HG03097 (cell line): ENCODE measurements at regions not wholly inside any gene's neighbourhood (a gene's known extent, or its start where the extent isn't known, plus 50 kb on each side); places are given as distances from the start of the nearest gene placed in this dataset.

Experiments
- ATAC-seq: cut with Tn5 transposase; IDR thresholded peaks from one replicate; pipeline ENCODE4 v1.9.1; 2021; ENCODE audit not compliant: unreplicated experiment, low FRiP score

- ATAC-seq: no peak
Observed at GRCh38 chr7:97461596-97461995, 270.3 kb upstream of the TAC1 start.

- no peak for ATAC-seq
Observed at GRCh38 chr7:97466071-97466470, 265.8 kb upstream of the TAC1 start.

- no peak for ATAC-seq
Observed at GRCh38 chr7:97466999-97467740, 264.7 kb upstream of the TAC1 start.

GRCh38 chr7:97468493-97468892 lies 263.4 kb upstream of the TAC1 start:
- ATAC-seq: no peak

- no peak for ATAC-seq
Observed at GRCh38 chr7:97470726-97471125, 261.2 kb upstream of the TAC1 start.

- ATAC-seq: no peak
Observed at GRCh38 chr7:97471491-97471890, 260.4 kb upstream of the TAC1 start.

- ATAC-seq: no peak
Observed at GRCh38 chr7:97479740-97480290, 252.1 kb upstream of the TAC1 start.

- no peak for ATAC-seq
Observed at GRCh38 chr7:97480772-97481390, 251.0 kb upstream of the TAC1 start.

GRCh38 chr7:97495487-97495886 lies 236.4 kb upstream of the TAC1 start:
- no peak for ATAC-seq

- ATAC-seq: no peak
Observed at GRCh38 chr7:97499204-97499603, 232.7 kb upstream of the TAC1 start.

- ATAC-seq: no peak
Observed at GRCh38 chr7:97503367-97504094, 228.4 kb upstream of the TAC1 start.

GRCh38 chr7:97506728-97507127 lies 225.2 kb upstream of the TAC1 start:
- ATAC-seq: no peak

GRCh38 chr7:97512441-97513207 lies 219.3 kb upstream of the TAC1 start:
- ATAC-seq: no peak

- ATAC-seq: no peak
Observed at GRCh38 chr7:97513326-97513725, 218.6 kb upstream of the TAC1 start.

GRCh38 chr7:97541188-97541587 lies 190.7 kb upstream of the TAC1 start:
- no peak for ATAC-seq

GRCh38 chr7:97555857-97556421 lies 175.9 kb upstream of the TAC1 start:
- no peak for ATAC-seq

- no peak for ATAC-seq
Observed at GRCh38 chr7:97565665-97566064, 166.2 kb upstream of the TAC1 start.

GRCh38 chr7:97573065-97573464 lies 158.8 kb upstream of the TAC1 start:
- no peak for ATAC-seq

GRCh38 chr7:97576043-97576442 lies 155.8 kb upstream of the TAC1 start:
- ATAC-seq: no peak

- no peak for ATAC-seq
Observed at GRCh38 chr7:97578225-97578624, 153.7 kb upstream of the TAC1 start.
